WERI-Rb-1 (cell line): ENCODE measurements at regions not wholly inside any gene's neighbourhood (a gene's known extent, or its start where the extent isn't known, plus 50 kb on each side); places are given as distances from the start of the nearest gene placed in this dataset.
"Not testable (repeated sequence)": the region's sequence is repeated elsewhere in the genome, so short reads cannot be mapped to it uniquely, and the experiment has no call there.

ENCODE experiments used
- DNase-seq: peaks from one replicate; pipeline ENCODE4 v3.0.0-alpha.2; 2020
- H3K27ac ChIP-seq: fragments of 250-450 bp; sonication (Bioruptor Pico); 2 replicates; pipeline ENCODE4 v1.5.1; 2020; ENCODE audit warnings: mild to moderate bottlenecking, moderate library complexity
- H3K27me3 ChIP-seq: fragments of 250-450 bp; sonication (Bioruptor Pico); 2 replicates; pipeline ENCODE4 v1.5.1; 2021; ENCODE audit warnings: mild to moderate bottlenecking, low read depth, moderate library complexity; ENCODE audit not compliant: insufficient read depth, severe bottlenecking
- H3K36me3 ChIP-seq: fragments of 250-450 bp; sonication (Bioruptor Pico); 2 replicates; pipeline ENCODE4 v1.5.1; 2020; ENCODE audit warnings: mild to moderate bottlenecking, moderate library complexity
- H3K4me3 ChIP-seq: 2 replicates; pipeline ENCODE4 v1.5.1; 2011; ENCODE audit warnings: low read depth, mild to moderate bottlenecking, control low read depth, low read length
- H3K9me3 ChIP-seq: fragments of 250-450 bp; sonication (Bioruptor Pico); 2 replicates; pipeline ENCODE4 v1.5.1; 2021; ENCODE audit warnings: mild to moderate bottlenecking, moderate library complexity; ENCODE audit not compliant: severe bottlenecking
- TF ChIP-seq, protein P1 (sequence below): IDR thresholded peaks from 2 replicates; pipeline ENCODE4 v1.5.1; 2011; ENCODE audit warnings: low read depth, mild to moderate bottlenecking, control low read depth, inconsistent platforms, low read length

DNA sequence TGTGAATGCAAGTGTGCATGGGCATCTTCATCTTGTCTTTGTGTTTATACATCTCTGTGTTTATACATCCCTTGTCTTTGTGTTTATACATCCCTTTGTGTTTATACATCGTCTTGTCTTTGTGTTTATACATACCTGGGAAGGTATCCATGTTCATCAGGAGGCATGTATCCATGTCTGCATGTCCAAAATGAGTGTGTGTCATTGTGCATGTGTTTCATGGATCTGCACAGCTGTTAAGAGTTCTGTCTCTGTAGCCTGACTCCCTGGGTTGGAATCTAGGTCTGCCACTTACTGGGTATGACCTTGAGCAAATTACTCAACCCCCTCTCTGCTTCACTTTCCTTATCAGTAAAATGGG is 50.1 kb upstream of the SIRPA start:
- H3K4me3 ChIP-seq = no peak overlapping the region
- TF ChIP-seq, protein P1, sequence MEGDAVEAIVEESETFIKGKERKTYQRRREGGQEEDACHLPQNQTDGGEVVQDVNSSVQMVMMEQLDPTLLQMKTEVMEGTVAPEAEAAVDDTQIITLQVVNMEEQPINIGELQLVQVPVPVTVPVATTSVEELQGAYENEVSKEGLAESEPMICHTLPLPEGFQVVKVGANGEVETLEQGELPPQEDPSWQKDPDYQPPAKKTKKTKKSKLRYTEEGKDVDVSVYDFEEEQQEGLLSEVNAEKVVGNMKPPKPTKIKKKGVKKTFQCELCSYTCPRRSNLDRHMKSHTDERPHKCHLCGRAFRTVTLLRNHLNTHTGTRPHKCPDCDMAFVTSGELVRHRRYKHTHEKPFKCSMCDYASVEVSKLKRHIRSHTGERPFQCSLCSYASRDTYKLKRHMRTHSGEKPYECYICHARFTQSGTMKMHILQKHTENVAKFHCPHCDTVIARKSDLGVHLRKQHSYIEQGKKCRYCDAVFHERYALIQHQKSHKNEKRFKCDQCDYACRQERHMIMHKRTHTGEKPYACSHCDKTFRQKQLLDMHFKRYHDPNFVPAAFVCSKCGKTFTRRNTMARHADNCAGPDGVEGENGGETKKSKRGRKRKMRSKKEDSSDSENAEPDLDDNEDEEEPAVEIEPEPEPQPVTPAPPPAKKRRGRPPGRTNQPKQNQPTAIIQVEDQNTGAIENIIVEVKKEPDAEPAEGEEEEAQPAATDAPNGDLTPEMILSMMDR = no peak
- H3K27ac ChIP-seq = no peak overlapping the region

DNA sequence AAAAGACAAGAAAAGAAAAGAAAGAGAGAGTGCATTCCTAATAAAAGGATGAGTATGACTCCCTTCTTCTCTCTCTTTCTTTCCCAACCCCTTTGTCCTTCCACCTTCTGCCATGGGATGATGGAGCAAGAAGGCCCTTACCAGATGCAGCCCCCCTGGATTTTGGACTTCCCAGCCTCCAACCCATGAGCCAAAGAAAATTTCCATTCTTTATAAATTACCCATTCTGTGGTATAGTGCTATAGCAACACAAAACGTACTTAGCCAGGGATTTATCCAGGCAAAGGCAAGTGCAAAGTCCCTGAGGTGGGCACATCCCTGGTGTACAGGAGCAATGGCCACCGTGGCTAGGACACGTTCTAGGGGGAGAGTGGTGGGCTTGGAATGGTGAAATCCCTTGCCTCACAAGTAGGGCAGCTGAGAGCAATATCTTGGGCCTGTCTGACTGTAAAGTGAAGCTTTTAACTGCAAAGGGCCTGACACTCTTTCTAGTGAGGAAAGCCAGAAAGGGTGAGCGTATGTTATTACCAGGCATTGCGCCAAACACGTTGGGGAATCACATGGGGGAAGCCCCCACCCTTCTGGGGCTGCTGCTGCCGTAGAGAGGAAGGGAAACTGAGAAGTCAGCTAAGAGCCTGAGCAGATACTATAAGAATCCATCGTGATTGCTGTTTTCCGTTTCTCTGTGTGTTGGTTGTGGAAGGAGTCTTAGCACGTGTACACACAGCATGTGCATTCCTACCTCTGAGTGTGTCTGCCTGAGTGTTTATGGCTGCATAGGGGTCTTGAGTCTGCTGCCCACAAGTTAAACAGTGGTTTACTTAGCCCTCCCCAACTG is 50.7 kb upstream of the SIRPA start:
- no peak for DNase-seq
- no peak overlapping the region for H3K4me3 ChIP-seq
- no peaks in the 10 kb centered on the region for H3K36me3 ChIP-seq
- H3K27me3 ChIP-seq = no peaks in the 10 kb centered on the region
- TF ChIP-seq, protein P1 = no peak
- H3K27ac ChIP-seq = no peak overlapping the region
- H3K9me3 ChIP-seq = no peaks in the 10 kb centered on the region

More for the DNA sequence above, 50.1 kb upstream of the SIRPA start:
- DNase-seq = no peak
- Histone ChIP-seq H3K9me3 (no peaks in the 10 kb centered on the region), H3K36me3 (no peaks in the 10 kb centered on the region), H3K27me3 (no peaks in the 10 kb centered on the region)

DNA sequence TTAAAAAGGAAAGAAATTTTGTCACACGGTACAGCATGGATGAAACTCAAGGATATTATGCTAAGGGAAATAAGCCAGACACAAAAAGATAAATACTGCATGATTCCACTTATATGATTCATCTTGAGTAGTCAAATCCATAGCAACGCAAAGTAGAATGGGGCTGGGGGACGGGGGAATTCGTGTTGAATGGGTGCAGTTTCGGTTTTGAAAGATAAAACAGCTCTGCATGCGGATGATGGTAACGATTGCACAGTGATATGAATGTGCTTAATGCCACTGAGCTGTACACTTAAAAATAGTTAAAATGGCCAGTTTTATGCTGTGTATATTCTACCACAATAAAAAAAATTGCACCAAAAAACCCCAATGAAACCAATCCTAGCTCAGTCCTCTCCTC is 52.9 kb upstream of the SIRPA start:
- no peaks in the 10 kb centered on the region for H3K27me3 ChIP-seq
- no peaks in the 10 kb centered on the region for H3K9me3 ChIP-seq
- H3K27ac ChIP-seq = no peak overlapping the region
- no peaks in the 10 kb centered on the region for H3K36me3 ChIP-seq
- TF ChIP-seq, protein P1 = no peak
- DNase-seq = no peak
- H3K4me3 ChIP-seq = no peak overlapping the region

DNA sequence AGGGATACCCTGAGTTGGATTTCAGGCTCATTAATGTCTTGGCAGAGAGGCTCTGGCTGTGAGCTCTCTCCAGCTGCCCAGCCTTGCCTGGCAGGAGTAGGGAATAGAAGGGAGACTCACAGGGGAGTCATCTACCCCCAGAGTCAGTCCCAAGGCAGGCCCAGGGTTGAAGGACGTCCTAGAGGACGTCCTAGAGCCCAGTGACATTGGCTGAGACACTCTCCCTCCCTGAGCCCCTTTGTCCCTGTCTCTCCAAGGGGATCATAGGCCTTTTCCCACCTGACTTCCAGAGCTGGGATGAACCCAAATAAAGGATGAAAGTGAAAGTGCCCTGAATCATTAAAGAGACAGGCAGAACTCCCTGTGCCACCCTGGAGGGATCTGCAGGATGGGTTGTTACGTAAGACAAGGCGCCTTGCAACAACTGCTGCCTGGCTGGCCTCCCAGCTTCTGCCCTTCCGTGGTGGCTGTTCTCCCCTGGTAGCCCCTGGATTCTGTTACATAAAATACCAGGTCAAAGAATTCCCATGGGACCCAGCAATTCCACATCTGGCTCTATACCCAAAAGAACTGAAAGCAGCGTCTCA is 53.6 kb upstream of the SIRPA start:
- Histone ChIP-seq H3K4me3 (no peak overlapping the region), H3K9me3 (no peaks in the 10 kb centered on the region), H3K36me3 (no peaks in the 10 kb centered on the region), H3K27me3 (no peaks in the 10 kb centered on the region), H3K27ac (no peak overlapping the region)
- TF ChIP-seq, protein P1 = no peak
- DNase-seq = no peak

DNA sequence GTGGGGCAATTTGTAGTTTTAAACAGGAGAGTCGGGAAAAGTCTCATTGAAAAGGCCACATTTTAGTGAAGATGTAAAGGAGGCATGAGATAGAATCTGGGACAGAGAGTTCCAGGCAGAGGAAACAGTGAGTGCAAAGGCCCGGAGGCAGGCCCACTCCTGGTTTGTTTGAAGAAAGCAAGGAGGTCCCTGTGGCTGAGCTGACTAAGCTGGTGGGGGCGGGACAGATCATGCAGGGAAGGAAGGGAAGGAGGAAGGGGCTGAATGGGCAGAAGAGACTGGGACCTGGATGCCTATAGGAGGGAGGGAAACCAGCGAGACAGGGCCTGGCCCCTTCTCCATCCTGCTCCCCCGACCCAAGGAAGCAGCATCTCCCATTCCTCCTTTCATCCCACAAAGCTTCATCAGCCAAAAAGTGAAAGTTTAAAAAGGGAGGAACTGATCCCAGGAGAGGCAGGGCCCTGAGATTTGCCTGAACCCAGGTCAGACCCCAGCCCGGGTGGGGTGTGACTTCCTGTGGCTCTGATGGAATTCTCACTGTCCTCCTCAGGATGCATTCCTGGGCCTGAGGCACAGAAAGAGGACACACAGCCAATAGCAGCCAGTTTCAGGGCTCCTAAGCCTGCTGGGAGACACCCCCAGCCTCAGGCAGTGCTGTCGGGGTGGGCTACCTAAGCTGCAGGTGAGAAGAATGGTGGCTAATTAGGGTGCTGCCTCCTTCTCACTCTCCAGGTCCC is 54.2 kb upstream of the SIRPA start:
- TF ChIP-seq, protein P1 = no peak
- H3K36me3 ChIP-seq = no peaks in the 10 kb centered on the region
- no peak overlapping the region for H3K4me3 ChIP-seq
- H3K27me3 ChIP-seq = no peaks in the 10 kb centered on the region
- no peak for DNase-seq
- no peaks in the 10 kb centered on the region for H3K9me3 ChIP-seq
- no peak overlapping the region for H3K27ac ChIP-seq

DNA sequence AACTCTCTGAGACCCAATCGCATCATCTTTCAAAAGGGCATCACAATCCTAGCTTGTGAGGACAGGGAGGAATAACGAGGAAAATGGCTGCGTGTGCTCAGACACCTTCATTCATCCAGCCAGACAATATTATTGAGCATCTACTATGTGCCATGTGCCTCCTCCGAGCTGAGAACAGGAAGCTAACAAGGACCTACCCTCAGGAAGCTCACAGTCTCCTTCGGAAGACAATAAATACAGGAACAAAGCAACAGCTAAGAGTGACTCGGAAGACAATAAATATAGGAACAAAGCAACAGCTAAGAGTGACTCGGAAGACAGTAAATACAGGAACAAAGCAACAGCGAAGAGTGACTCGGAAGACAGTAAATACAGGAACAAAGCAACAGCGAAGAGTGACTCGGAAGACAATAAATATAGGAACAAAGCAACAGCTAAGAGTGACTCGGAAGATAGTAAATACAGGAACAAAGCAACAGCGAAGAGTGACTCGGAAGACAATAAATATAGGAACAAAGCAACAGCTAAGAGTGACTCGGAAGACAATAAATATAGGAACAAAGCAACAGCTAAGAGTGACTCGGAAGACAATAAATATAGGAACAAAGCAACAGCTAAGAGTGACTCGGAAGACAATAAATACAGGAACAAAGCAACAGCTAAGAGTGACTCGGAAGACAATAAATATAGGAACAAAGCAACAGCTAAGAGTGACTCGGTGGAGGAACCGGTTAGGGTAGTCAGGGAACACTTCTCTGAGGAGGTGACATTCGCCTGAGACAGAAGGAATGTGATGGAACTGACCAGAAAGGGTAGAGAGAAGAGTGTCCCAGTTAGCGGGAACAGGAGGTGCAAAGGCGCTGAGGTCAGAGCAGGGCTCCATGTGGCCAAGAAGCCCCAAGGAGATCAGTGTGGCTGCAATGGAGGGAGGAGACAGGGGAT is 55.6 kb upstream of the SIRPA start:
- DNase-seq, H3K27me3 ChIP-seq, H3K27ac ChIP-seq, H3K36me3 ChIP-seq, H3K4me3 ChIP-seq, H3K9me3 ChIP-seq: not testable (repeated sequence)
